GM10266 (cell line): ENCODE measurements at regions not wholly inside any gene's neighbourhood (a gene's known extent, or its start where the extent isn't known, plus 50 kb on each side); places are given as distances from the start of the nearest gene placed in this dataset.
"Not testable (repeated sequence)": the region's sequence is repeated elsewhere in the genome, so short reads cannot be mapped to it uniquely, and the experiment has no call there.

Source experiments
- DNase-seq: peaks from one replicate; pipeline ENCODE4 v3.0.0; 2012; ENCODE audit errors: extremely low spot score
- CTCF ChIP-seq: IDR thresholded peaks from 2 replicates; pipeline ENCODE4 v1.5.1; 2012; ENCODE audit warnings: mild to moderate bottlenecking, low read depth; ENCODE audit not compliant: control insufficient read depth, insufficient read depth; ENCODE audit errors: missing control alignments

- TF ChIP-seq CTCF, result no peak
- DNase-seq, result no peak
Observed at GRCh38 chr2:216936954-216937357, 77.1 kb upstream of the TNP1 start.

GRCh38 chr2:216934623-216935022, 74.8 kb upstream of the TNP1 start:
- DNase-seq, result no peak

GRCh38 chr2:216934151-216934550, 74.3 kb upstream of the TNP1 start:
- no peak for TF ChIP-seq CTCF
- no peak for DNase-seq

More at GRCh38 chr2:216934623-216935022, 74.8 kb upstream of the TNP1 start:
- no peak for TF ChIP-seq CTCF

- DNase-seq, result no peak
Observed at GRCh38 chr2:216932863-216933548, 73.1 kb upstream of the TNP1 start.

GRCh38 chr2:216932113-216932862, 72.4 kb upstream of the TNP1 start:
- no peak for TF ChIP-seq CTCF
- no peak for DNase-seq

More at GRCh38 chr2:216932863-216933548, 73.1 kb upstream of the TNP1 start:
- TF ChIP-seq CTCF, result no peak

- DNase-seq, result no peak
- TF ChIP-seq CTCF, result no peak
Observed at GRCh38 chr2:216930716-216931115, 70.9 kb upstream of the TNP1 start.

GRCh38 chr2:216929338-216929737, 69.5 kb upstream of the TNP1 start:
- not testable (repeated sequence) for DNase-seq

GRCh38 chr2:216927163-216927562, 67.3 kb upstream of the TNP1 start:
- TF ChIP-seq CTCF, result no peak
- no peak for DNase-seq
